ENCODE measurements at regions not wholly inside any gene's neighbourhood (a gene's known extent, or its start where the extent isn't known, plus 50 kb on each side); places are given as distances from the start of the nearest gene placed in this dataset.
A peak's percentile ranks its signal among the peaks of the same experiment; 100 is the strongest.

DNA sequence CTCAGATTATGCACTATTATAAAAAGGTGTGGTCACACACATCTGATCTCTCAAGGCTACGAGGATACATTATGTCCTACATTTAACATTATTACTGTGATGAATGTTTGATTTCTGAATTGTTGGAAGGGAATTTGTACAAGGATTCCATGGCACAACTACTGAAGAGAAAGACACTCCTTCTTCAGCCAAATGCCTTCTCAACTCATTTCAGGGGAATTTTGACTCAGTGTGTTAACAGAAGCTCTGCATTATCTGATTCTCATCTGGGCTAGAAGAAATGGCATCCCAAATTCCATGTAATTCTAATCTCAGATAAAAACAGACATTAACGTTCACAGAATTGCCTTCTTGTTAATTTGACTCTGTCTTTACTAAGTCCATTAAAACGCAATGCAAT lies 477.7 kb downstream of the PDGFC start:
- DNase-seq = no peak

GRCh38 chr4:156487107-156487506 lies 484.5 kb downstream of the PDGFC start:
- no peak for DNase-seq

DNA sequence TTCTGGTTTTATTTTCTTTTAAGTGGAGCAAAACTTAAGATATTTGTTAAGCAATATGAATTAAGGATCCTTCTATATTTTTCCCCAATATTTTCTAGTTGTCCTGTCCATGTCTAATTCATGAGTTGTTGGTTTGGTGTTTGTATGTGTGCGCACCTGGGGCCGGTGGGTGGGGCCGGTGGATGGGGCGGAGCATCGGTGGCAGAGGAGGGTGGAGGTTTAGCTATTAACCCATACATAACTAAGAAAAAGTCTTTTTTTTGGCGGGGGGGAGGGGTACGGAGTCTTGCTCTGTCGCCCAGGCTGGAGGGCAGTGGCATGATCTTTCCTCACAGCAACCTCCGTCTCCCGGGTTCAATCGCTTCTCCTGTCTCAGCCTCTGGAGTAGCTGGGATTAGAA lies 489.8 kb downstream of the PDGFC start:
- DNase-seq = no peak

DNA sequence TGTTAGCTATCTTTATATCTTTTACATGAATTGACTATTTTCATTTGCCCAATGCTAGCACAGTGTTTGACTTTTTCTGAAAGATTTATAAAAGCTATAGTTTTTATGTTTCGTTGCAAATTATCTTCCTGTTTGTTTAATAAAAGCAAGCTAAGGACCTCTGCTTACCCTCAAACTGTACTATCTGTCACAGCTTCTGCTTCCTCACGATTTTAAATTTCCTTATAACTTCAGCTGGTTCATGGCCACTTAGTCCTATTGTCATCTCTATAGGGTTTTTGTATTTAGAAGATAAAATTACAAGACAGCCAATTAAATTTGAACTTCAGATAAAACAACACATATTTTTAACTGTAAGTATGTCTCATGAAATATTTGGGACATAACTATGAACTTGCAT lies 494.0 kb downstream of the PDGFC start:
- DNase-seq = no peak

DNA sequence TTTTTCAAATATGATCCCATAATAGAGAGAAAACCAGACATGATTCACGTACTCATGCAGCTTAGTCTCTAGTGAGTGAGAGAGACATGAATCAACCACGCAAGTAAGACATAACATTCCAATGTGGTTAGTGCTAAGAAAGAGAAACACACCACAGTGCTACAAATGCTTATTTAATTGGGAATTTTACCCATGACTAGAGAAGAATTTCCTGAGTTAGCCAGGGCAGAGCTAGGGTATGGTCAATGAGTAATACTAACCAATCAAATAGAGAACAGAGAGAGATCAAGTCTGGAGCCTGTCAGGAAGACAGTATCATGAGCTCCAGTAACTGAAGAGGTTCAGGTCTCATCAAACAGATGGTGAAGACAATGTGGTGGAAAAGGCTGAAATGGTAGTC lies 495.2 kb downstream of the PDGFC start:
- no peak for DNase-seq

GRCh38 chr4:156475322-156475721 lies 496.3 kb downstream of the PDGFC start:
- peak; percentile 13 for DNase-seq

DNA sequence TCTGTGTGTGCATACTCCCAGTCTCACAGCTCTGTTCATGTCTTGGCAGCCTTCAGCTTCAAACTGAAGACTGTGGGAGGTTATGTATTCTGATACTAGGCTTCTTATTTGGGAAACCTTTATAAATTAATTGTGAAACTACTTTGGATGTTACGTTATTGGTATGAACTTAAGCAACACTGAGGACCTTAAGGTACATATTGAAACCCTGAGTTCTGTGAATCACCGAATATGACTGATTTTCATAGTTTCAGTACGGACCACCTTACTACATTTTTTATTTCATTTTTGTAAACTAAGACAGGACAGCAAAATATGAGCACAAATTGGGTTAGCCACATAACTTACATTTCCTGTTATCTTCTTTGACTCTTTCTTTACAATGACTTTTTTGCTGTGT lies 498.4 kb downstream of the PDGFC start:
- peak; percentile 64 for DNase-seq

- DNase-seq = peak; percentile 38
Measured at GRCh38 chr4:156472624-156473023, 499.0 kb downstream of the PDGFC start.

DNA sequence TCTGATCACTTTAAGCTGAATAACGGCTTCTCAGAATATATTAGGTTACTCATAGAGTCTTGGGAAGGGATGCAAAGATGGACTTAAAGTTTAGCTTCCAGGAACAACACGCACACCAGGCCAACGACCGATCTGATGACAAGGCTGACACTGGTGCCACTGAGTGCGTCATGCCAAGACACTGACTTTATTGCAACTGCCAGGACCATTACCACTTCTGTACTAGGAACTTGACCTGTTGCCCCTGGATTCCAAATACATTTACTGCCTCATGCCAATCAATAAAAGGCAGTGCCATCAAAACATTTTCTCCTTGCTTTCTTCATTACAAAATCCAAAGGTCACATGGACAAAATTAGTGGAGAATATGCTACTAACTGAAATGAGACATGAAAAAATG lies 505.9 kb upstream of the CTSO start:
- no peak for DNase-seq

GRCh38 chr4:156456830-156457229 lies 503.2 kb upstream of the CTSO start:
- no peak for DNase-seq

DNA sequence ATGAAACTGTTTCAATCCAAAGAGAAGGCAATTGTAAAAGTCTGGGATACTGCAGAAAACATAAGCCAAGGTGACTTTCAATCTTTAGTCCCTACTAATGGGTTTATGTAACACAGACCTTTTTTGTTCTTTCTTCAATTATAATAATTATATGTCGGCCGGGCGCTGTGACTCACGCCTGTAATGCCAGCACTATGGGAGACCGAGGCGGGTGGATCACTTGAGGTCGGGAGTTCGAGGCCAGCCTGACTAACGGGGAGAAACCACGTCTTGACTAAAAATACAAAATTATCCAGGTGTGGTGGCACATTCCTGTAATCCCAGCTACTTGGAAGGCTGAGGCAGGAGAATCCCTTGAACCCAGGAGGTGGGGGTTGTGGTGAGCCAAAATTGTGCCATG lies 489.8 kb upstream of the CTSO start:
- no peak for DNase-seq

GRCh38 chr4:156442912-156443311 lies 489.2 kb upstream of the CTSO start:
- DNase-seq = no peak

DNA sequence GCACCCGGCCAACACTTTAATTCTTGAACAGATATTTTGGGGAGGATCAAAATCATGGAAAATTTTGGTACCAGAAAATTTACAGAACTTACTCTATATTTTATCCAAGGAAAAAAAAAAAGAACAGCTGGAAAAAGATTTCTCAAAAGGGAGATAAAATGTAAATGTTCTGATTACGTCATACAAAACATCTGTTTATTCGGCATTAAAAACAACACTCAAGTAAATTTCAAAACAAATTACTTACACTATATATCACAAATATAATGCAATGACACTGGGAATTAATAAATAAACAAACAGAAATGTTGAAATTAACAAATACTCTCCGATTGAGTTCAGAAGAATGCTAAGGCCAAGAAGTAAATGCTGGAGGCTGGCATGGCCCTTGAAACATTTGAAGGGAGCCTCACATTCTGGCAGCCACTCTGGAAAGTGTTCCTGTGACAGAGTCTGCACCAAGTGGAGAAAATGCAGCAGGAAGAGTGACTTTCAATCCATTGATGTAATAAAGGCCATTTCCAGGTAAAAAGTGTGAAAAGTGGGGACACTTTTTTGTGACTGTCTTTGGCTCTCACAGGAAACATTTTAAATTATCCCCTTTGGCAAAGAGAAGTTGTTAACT lies 486.0 kb upstream of the CTSO start:
- DNase-seq = no peak

DNA sequence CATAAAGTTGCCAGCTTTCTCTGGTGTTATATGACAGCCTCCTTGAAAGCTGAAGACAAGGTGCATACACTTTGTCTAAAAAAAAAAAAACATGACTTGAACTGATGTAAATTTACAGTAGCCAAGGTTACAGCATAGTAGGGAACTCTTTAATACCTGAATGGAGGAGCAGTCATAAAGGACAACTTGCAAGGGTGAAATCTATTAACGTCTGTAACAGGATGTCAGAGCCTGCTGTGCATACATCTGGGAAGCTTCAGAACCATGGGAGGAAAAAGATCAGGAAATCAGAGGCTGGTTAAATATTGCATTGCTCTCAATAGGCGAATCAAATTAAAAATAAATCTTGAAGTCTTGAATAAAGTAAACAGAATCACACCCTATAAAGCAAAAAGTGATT lies 484.0 kb upstream of the CTSO start:
- no peak for DNase-seq

GRCh38 chr4:156422576-156422975 lies 468.9 kb upstream of the CTSO start:
- no peak for DNase-seq

DNA sequence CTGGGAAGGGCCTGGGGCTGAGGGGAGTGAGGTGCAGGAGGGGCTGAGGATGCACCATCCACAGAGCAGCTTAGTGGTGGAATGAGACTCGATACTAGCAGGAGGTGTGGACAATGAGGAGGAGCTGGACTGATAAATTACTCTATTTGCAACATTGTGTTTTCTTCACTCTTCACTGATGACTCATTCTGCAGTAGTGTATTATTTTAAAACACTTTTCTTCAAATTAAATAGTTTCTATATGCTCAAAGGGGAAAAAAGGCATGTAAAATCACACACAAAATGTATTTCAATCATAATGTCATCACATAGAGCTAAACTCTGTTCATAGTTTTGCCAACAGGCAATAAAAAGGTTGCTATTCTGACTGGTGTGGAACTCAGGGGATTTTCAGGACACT lies 467.0 kb upstream of the CTSO start:
- no peak for DNase-seq

DNA sequence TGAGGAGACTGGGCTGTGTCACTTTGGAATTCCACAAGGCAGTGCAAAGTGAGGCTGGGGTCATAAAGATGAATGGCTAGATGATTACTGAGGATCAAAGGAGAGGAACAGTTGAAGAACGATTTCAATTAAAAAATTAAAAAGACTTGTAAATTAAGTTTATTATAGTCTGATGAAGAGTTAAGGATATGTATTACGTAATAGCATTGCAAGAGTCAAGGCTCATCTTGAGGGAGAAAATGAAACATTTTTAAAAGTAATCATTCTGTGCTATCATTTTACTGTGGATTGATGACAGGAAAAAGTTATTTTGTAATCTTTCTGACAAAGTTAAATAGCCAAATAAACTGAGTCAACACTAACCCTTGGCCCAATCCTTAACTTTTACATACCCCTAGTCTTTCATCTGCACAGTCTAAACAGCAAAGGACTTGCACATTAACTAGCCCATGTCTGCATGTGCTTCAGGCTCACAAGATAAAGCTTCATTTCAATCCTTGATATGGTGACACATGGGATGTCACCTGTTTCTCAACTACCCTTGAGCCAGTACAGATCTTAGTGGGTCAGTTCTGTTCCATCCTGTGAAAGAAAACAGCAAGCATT lies 465.5 kb upstream of the CTSO start:
- no peak for DNase-seq

DNA sequence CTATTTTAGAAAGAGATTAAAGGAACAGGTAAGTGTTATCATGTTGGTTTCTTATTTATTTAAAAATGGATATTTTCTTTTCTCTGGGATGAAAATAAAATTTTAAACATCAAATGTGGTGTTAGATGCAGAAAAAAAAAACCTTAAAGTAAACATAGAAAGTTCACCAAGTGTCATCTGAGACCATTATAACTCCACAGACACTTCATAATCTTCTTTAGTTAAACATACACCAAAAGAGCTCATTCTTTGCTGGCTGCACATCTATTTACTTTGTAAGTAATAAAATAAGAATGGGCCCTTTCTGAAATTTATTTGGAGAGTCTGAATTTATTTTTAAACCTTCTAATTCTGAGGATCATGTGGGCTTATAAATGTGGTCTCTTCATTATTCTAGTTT lies 460.7 kb upstream of the CTSO start:
- DNase-seq = no peak

DNA sequence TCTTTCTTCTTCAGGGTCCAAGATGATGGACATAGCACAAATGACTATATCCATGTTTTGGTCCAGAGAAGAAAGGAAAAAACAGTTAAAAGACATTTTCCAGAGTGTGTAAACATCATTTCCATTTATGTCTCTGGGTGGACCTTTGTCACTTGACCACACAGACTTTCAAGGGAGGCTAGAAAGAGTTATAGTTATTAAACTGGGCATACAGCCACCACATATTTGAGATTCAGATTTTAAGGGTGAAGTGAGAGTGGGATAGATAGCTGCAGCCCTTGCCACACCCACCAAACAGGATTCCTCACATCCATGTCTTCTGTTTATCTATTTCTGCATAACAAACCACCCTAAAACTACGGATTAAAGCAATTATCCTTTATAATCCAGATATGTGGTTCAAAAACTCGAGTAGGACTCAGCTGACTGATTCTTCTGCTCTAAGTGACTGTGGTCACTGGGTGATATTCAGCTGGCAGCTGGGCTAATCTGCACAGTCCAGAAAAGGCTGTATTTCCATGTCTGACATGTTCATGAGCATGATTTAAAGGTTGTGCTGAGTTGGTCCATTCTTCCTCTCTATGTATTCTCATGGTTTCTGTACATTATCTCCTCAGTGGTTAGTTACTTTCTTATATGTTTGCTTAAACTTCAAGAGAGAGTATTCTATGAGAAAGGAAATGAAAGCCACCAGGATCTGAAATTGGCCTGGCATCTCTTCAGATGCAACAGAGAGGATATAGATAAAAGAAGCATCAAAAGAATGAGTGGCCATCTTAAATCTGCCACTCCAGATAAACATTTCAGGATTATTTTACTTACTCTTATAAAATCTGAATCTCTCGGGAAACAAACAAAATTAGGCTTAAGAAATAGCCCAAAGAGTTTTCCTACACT lies 459.8 kb upstream of the CTSO start:
- DNase-seq = no peak

DNA sequence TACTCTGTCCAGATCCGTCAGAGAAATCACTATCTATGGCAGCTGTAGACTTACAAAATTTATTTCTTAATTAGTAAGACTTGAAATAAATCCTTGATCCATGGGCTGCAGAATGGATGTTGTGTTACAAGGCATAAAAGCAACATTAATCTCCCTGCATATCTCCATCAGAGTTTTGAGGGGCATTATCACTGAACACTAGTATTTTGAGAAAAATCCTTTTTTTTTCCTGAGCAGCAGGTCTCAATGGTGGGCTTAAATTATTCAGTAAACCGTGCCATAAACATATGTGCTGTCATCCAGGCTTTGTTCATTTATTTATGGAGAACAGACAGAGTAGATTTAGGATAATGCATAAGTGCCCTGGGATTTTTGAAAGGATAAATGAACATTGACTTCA lies 457.9 kb upstream of the CTSO start:
- DNase-seq = no peak

DNA sequence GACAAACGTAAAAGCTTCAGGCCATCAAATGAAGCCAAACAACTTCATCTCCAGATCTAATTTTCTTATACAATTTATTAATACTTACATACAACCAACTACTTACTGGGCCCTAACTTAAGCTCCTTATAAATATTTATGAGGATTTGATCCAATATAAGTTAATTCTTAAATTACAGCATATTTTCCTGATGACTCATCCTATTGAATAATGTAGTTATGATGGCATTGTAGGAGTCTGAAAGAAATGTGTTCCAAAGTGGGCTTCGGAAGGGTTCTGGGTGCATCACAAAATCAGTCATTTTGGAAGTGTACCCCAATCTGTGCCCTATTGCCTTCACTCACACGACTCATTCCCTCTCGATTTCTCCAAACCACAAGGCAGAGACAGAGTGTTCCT lies 455.1 kb upstream of the CTSO start:
- DNase-seq = no peak

GRCh38 chr4:156401371-156401770 lies 447.7 kb upstream of the CTSO start:
- no peak for DNase-seq

DNA sequence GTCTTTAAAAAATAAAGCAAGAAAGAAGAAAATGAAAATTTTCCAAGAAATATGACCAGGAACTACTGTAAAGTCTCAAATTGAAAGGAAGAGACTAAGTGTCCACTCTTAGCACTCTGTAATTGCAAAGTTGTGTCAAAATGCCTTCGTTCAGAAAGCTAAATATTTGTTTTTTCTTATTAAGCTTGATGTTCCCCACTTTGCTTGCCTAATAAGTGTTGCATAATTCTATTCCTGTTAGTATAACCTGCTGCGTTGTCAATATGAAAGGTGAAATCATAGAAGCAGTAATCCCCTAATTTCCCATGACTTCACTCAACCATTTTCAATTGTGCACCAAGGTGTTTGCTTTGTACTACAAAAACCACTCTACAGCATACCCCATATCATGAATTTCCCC lies 442.9 kb upstream of the CTSO start:
- DNase-seq = no peak

DNA sequence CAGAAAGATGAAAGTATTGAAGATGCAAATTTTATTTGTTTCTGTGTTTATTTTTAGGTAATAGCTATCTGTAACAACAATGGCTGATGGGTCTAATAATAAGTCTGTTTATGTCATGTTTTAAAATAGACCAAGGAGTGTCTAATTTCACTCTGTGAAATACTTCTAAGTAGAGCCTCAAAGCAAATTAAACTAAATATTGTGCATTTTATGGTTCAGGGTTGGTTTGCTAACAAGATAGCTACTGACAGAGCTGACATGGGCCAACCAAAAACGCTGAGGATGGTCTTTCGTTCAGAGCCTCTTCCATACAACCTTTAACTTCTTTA lies 437.6 kb upstream of the CTSO start:
- DNase-seq = no peak
